Right hindlimb (tissue), 1 donor: ENCODE measurements at regions not wholly inside any gene's neighbourhood (a gene's known extent, or its start where the extent isn't known, plus 50 kb on each side); places are given as distances from the start of the nearest gene placed in this dataset.
"Not testable (repeated sequence)": the region's sequence is repeated elsewhere in the genome, so short reads cannot be mapped to it uniquely, and the experiment has no call there.

Experiments used
- DNase-seq: peaks from one replicate; pipeline ENCODE4 v3.0.0-alpha.2; 2018

- no peak for DNase-seq
Measured at GRCh38 chr4:30160140-30160539, 560.0 kb upstream of the PCDH7 start.

DNA sequence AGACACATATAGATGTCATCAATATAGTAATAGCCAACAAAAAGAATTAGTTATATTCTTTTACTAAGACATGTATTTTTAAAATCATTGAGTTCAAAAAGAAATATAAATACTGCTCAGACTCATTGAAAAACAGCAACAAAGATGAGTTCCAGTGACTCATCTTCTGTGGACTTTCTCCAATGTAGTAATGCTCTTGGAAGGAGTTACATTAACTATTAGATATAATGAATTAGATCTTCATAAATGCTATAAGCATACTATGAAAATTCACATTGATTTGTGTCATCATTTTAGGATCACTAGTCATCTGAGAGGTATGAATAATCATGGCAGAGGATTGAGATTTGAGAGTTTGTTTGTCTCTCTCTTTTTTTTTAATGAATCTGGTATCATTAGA lies 547.8 kb upstream of the PCDH7 start:
- no peak for DNase-seq

DNA sequence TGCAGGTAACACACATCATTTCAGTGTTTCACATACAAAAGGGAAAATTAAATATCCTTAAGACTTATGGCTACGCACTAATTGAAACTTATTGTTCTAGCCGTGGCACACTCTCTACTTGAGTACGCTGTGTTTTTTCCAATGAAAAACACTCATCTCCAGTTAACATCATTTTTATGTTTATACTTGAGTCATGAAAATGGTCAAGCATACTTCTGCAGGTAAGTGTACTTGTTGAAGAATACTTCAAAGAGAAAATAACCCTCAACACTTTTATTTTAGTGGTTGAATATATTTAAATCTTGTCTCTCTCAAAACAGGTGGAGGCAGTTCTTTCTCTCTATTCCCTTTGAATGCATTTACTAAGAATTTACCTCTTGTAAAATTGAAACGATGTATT lies 538.7 kb upstream of the PCDH7 start:
- DNase-seq, result no peak

- DNase-seq, result no peak
Measured at GRCh38 chr4:30181918-30182317, 538.3 kb upstream of the PCDH7 start.

GRCh38 chr4:30182786-30183185 lies 537.4 kb upstream of the PCDH7 start:
- no peak for DNase-seq

DNA sequence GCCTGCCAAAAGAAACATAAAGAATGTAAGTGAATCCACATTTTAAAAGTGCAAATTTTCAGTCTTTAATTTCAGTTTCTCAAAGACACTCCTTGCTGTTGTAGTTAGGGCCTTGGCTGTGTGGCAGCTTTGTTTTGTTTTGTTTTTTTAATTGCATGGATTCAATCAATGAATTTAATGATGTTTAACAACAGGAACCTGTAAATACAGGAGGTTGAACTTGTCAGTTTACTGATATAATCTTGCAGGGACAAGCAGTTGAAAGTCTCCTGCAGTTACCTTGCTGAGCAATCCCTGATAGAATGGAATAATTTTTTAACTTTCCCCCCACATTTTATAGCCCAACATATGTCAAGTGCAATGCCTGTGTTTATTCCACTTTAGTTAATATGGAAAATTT lies 528.3 kb upstream of the PCDH7 start:
- DNase-seq, result no peak

DNA sequence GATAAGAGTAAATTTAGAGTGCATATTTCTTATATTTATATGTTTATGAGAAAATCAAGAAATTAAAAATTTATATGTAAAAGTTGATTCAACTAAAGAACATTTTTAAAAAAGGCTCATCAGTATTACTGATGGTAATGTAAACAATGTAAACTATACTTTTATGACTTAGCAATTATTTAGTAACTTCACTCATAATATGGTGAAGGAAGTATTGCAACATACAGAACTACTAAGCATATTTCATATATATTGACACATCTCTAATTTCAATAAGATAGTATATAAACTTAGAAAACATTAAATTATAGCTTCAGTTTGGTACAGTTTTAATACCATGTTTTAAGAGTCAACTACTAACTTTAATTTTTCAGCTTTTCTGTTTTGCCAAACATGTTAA lies 512.8 kb upstream of the PCDH7 start:
- no peak for DNase-seq

GRCh38 chr4:30208731-30209435 lies 511.3 kb upstream of the PCDH7 start:
- no peak for DNase-seq

DNA sequence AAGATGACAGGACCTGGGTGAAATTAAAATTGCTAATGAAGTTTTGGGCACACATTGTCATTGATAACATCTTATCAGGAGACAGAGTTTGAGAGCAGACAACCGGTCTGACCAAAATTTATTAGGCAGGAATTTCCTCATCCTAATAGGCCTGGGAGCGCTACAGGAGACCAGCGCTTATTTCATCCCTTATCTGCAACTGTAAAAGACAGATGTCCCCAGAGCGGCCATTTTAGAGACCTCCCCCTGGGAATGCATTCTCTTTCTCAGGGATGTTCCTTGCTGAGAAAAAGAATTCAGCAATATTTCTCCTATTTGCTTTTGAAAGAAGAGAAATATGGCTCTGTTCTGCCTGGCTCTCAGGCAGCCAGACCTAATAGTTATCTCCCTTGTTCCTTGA lies 504.2 kb upstream of the PCDH7 start:
- DNase-seq, result not testable (repeated sequence)

- no peak for DNase-seq
Measured at GRCh38 chr4:30245140-30245539, 475.0 kb upstream of the PCDH7 start.

GRCh38 chr4:30256116-30256832 lies 463.9 kb upstream of the PCDH7 start:
- no peak for DNase-seq

- no peak for DNase-seq
Measured at GRCh38 chr4:30258949-30259348, 461.2 kb upstream of the PCDH7 start.

GRCh38 chr4:30262379-30262778 lies 457.8 kb upstream of the PCDH7 start:
- no peak for DNase-seq

- no peak for DNase-seq
Measured at GRCh38 chr4:30264465-30264864, 455.7 kb upstream of the PCDH7 start.

DNA sequence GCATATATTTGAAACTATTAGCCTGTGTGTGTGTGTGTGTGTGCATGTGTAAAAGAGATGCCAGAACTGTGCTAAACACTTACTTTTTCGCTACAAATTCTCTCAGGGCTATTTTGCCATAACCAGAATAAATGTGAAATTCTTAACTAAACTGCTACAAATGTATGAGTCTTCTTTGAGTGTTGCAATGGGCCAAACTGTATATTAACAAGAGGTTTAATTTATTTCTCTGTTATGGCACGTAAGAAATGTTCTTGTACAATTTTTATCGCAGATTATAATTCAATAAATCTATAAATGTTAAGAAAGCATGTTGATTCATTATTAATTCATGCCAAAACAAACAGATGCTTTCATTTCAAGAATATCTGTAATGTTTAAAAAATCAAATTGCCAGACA lies 454.5 kb upstream of the PCDH7 start:
- DNase-seq, result no peak

- DNase-seq, result no peak
Measured at GRCh38 chr4:30268370-30268769, 451.8 kb upstream of the PCDH7 start.

DNA sequence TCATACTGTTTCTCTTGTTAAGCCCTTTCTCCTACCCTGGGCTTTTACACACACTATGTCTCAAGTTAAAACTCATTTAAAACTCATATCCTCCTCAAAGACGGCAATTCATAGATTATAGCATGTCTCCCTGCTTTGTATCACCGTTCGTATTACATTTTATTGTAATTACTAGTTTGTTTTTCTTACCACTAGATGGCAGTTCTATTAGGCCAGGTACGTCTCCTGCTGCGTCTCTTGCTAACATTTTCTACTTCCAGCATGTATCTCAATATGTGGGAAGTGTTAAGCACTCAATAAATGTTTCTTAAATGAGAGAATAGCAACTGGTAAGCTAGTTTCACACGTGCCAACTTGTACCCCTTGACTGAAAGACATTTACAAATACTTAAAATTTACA lies 450.3 kb upstream of the PCDH7 start:
- DNase-seq, result no peak

GRCh38 chr4:30281986-30282385 lies 438.2 kb upstream of the PCDH7 start:
- DNase-seq, result no peak

GRCh38 chr4:30283336-30283735 lies 436.8 kb upstream of the PCDH7 start:
- no peak for DNase-seq

GRCh38 chr4:30294295-30294694 lies 425.9 kb upstream of the PCDH7 start:
- no peak for DNase-seq

- no peak for DNase-seq
Measured at GRCh38 chr4:30295652-30296051, 424.5 kb upstream of the PCDH7 start.

- DNase-seq, result no peak
Measured at GRCh38 chr4:30314001-30314400, 406.2 kb upstream of the PCDH7 start.

DNA sequence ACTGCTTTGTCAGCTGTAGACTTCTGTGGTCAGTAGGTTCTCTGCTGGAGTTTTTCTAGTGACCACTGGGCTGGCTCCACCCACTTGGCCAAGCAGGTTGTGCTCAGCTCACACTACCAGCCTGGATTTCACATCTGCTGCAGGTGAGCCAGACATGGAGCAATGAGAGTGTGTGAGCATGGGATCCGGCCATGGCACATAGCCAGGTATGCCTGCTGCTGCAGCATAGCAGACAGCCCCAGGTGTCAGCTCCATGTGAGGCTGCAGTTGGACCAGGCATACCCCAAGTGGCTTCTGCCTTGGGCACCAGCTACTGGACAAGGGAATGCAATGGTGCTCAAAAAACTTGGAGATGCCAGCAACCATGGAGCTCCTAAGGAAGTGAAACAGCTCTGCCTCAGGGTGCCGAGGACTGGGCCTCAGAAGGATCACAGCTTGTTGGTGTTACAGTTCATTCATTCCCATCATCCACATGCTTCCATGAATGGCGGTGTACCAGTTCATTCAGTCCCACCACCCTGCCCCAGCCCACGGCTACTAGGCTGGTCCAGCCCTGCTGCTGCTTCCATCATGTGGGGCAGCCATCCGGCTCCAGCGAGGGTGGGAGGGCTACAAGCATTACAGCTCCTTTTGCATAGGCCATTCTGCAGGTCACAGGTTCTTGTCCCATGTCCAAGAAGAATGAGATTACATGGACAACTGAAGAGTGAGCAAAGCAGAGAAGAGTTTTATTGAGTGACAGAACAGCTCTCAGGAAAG lies 389.1 kb upstream of the PCDH7 start:
- DNase-seq, result no peak

- no peak for DNase-seq
Measured at GRCh38 chr4:30341731-30342130, 378.4 kb upstream of the PCDH7 start.
